ENCODE measurements at regions not wholly inside any gene's neighbourhood (a gene's known extent, or its start where the extent isn't known, plus 50 kb on each side); places are given as distances from the start of the nearest gene placed in this dataset.

DNA sequence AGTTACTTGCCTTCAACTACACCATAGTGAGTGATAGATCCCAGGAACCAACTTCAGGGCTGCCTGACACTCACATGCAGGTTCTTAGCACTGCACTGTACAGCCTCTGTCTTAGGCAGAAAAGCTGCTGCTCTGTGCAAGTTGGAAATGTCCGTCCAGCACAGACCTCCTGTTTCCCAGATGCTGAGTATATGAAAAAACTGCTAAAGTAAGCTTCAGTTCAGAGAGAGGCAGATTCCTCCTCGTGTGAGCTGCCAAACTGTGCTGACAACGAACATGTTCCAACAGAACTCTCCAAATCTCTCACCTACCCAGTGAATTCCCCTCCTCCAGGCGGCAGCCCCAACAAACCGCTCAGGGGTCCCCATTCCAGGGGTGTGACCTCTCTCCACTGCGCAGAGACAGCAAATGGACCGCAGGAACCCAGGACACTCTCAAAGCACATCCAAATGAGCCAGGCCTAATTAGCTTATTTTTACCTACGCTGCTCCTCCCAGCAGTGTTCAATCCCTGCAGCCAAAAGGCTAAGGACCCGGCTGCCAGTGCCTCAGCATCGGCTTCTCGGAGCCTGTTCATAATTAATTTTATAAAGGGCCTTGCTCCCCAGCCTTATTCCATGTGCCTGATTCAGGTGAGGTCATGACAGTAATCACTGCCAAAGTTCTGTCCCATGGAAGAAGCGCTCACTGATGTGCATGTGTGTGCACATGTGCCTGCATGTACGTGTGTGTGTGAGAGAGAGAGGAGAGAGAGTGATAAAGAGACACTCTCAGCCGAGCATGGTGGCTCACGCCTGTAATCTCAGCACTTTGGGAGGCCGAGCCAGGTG, 159.5 kb upstream of the AUTS2 start:
- Histone ChIP-seq H2BK15ac (ENCODE audit: low read length) (no peak overlapping the region), H2BK120ac (replicated peaks; ENCODE audit: low read depth, low read length) (no peak overlapping the region), H4K5ac (ENCODE audit: insufficient read length, low read depth, low read length) (no peak overlapping the region), H3K23me2 (ENCODE audit: low read depth, low read length) (no peaks in the 10 kb centered on the region), H3K9ac (replicated peaks in 1 of 4; ENCODE audit: extremely low read depth in 1 of 4, low read depth in 3 of 4, low read length in 3 of 4) (no peak overlapping the region), H4K20me1 (replicated peaks in 1 of 2; ENCODE audit: control insufficient read depth in 1 of 2, insufficient read depth in 2 of 2, low read length in 2 of 2) (no peaks in the 10 kb centered on the region), H3K18ac (ENCODE audit: extremely low read depth, low read length) (no peak overlapping the region), H3K14ac (ENCODE audit: insufficient read length) (no peak overlapping the region), H3K79me2 (ENCODE audit: control insufficient read depth in 1 of 2, insufficient read depth in 2 of 2, low read length in 2 of 2) (no peaks in the 10 kb centered on the region), H4K8ac (ENCODE audit: extremely low read depth, insufficient read depth, low read length) (no peak overlapping the region), H3K4me1 (replicated peaks in 1 of 4; ENCODE audit: control insufficient read depth in 3 of 4, insufficient read depth in 4 of 4, low read length in 3 of 4) (no peaks in the 10 kb centered on the region), H3K23ac (ENCODE audit: insufficient read length) (no peak overlapping the region), H2AFZ (ENCODE audit: low read length) (peak overlapping the region; percentile 31; the same call in 1 of the 2 replicates), H2BK5ac (ENCODE audit: low read depth, low read length) (no peak overlapping the region), H3K9me3 (ENCODE audit: insufficient read depth in 2 of 2, low read depth in 1 of 2, low read length in 1 of 2) (no peaks in the 10 kb centered on the region), H3K4me2 (ENCODE audit: insufficient read depth in 1 of 2, low read depth in 2 of 2, low read length in 2 of 2) (no peak overlapping the region), H2BK20ac (ENCODE audit: low read length) (no peak overlapping the region), H3K4ac (replicated peaks; ENCODE audit: insufficient read length, low read depth, low read length) (no peak overlapping the region), H3K56ac (replicated peaks; ENCODE audit: insufficient read length, low read depth, low read length) (no peak overlapping the region), H3K27ac (ENCODE audit: low read depth, low read length) (no peak overlapping the region), H2BK12ac (ENCODE audit: low read depth, low read length) (no peak overlapping the region), H3K4me3 (ENCODE audit: extremely low read depth in 1 of 4, insufficient read depth in 2 of 4, low read depth in 3 of 4, low read length in 4 of 4) (no peak overlapping the region), H3K36me3 (ENCODE audit: control insufficient read depth in 2 of 4, insufficient read depth in 4 of 4, low read length in 3 of 4) (no peaks in the 10 kb centered on the region), H3K79me1 (ENCODE audit: low read depth, low read length) (no peaks in the 10 kb centered on the region), H3K27me3 (replicated peaks in 1 of 4; ENCODE audit: control insufficient read depth in 3 of 4, extremely low read depth in 1 of 4, insufficient read depth in 3 of 4, low read length in 3 of 4) (no peaks in the 10 kb centered on the region), H4K91ac (replicated peaks; ENCODE audit: insufficient read length, low read length) (no peak overlapping the region), H2AK5ac (ENCODE audit: low read depth, low read length) (no peak overlapping the region)
- CTCF ChIA-PET (ENCODE audit: partially characterized antibody): interaction anchor here (0.6 to 1.0 kb wide), 4 partner anchors 27 to 493 kb away, joined by 3 to 4 read pairs (median 3); no protein-coding TSS in a partner anchor
- DNase-seq (ENCODE audit: low read depth in 1 of 2, low spot score in 2 of 2) (no peak), FAIRE-seq (no peak)
- WGBS, 2 experiments (ENCODE audit: extremely low coverage in 1 of 2, insufficient coverage in 1 of 2, insufficient read length in 1 of 2, insufficient replicate concordance in 2 of 2, low coverage in 1 of 2, low lambda C conversion rate in 2 of 2, missing lambda C conversion rate in 1 of 2): 92% methylated on average over 16 of the region's 16 CpGs; no CpG with 5 or more reads in 1 of the 2 experiments
- POLR2A ChIA-PET (ENCODE audit: partially characterized antibody): no interaction called here
- no peak for TF ChIP-seq SUZ12 (IDR thresholded peaks at IDR 0.05; ENCODE audit: low read length)
- no peak for TF ChIP-seq BACH1 (IDR thresholded peaks at IDR 0.05; ENCODE audit: low read length)
- TF ChIP-seq CHD1 (IDR thresholded peaks at IDR 0.05; ENCODE audit: low read depth, low read length): no peak
- no peak for TF ChIP-seq CTBP2 (IDR thresholded peaks at IDR 0.05; ENCODE audit: borderline replicate concordance, insufficient read depth, insufficient read length, low read length)
- no peak for TF ChIP-seq TEAD4 (IDR thresholded peaks at IDR 0.05; ENCODE audit: low read depth, low read length)
- TF ChIP-seq, protein P1, sequence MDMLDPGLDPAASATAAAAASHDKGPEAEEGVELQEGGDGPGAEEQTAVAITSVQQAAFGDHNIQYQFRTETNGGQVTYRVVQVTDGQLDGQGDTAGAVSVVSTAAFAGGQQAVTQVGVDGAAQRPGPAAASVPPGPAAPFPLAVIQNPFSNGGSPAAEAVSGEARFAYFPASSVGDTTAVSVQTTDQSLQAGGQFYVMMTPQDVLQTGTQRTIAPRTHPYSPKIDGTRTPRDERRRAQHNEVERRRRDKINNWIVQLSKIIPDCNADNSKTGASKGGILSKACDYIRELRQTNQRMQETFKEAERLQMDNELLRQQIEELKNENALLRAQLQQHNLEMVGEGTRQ (IDR thresholded peaks at IDR 0.05; ENCODE audit: low read length): no peak
- TF ChIP-seq ASH2L (IDR thresholded peaks at IDR 0.05; ENCODE audit: low read length): no peak
- no peak for TF ChIP-seq SIN3A (conservative IDR thresholded peaks at IDR 0.05 in 1 of 2, IDR thresholded peaks at IDR 0.05 in 1 of 2; ENCODE audit: low read depth in 1 of 2, low read length in 2 of 2)
- no peak for TF ChIP-seq SRF (IDR thresholded peaks at IDR 0.05; ENCODE audit: low read depth, low read length)
- TF ChIP-seq GTF2F1 (IDR thresholded peaks at IDR 0.05; ENCODE audit: borderline replicate concordance, low read depth, low read length): no peak
- TF ChIP-seq CBX5 (IDR thresholded peaks at IDR 0.05; ENCODE audit: low read depth, low read length): no peak
- TF ChIP-seq SP1 (IDR thresholded peaks at IDR 0.05; ENCODE audit: low read depth, low read length): no peak
- TF ChIP-seq MAFK (IDR thresholded peaks at IDR 0.05; ENCODE audit: low read depth, low read length): no peak

Measured in H1 (cell line).